GM21737 (cell line): ENCODE measurements at regions not wholly inside any gene's neighbourhood (a gene's known extent, or its start where the extent isn't known, plus 50 kb on each side); places are given as distances from the start of the nearest gene placed in this dataset.

Experiments
- ATAC-seq: cut with Tn5 transposase; IDR thresholded peaks from one replicate; pipeline ENCODE4 v1.9.1; 2021; ENCODE audit warnings: mild to moderate bottlenecking, moderate library complexity; ENCODE audit not compliant: unreplicated experiment

DNA sequence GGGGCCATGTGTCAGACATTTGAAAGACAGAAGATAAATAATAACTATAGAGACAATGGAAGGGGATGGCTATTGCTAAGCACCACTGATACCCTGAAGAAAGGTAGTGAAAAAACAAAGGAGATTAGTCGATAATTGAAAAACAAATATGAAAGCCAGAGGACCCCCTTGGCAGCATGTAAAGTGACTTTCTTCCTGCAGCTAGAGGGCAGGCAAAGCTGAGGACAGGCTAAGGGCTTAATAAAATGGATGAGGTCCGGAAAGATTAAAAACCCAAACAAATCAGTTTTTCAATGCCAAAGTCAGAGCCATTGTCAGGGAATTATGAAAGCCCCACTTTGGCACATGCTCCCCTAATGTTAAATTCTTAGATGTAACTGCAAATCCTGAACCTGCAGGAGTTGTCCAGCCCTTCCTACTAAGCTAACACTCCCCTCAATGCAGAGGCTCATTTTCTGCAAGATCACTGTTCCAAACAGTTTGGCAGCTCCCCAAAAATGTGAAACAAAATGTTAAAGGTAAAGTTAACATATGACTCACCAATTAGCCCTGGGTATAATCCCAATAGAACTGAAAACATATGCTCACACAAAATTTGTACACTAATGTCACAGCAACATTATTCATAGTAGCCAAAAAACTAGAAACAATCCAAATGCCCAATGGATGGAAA lies 1177.9 kb downstream of the GRIK2 start:
- ATAC-seq = no peak

DNA sequence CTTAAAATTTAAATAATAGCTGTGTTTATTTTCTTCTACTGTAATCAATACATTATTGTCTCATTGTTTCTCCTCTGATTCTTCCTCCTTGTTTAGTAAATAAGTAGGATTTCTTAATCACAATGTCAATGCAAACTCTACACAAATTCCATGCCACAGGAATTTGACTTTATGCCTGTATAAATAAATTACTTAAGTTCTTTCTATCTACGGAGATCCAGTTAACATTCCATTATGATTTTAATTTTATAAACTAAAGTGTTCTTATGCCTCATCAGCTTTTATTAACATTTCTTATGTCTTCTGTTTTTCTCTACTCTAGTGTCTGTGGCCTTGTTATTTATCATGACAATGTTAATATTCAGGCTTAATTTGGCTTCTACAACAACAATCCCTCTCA lies 1169.2 kb downstream of the GRIK2 start:
- no peak for ATAC-seq

DNA sequence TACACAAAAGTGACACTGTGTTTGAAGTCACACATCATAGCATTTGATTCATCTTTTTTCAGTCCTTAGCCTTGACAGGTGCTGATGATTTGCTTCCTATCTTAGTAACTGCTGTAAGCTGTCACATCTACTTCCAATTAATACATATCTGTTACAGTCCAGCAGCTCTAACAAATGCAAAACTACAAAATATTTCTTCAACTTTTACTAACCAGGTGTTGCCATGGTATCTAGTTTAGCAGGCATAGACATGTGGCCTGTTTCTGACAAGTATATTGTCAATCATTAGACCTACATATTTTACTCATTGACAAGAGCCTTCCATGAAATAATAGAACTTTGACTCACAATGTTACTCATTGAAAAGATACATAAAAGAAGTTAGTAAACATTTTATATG lies 1159.7 kb downstream of the GRIK2 start:
- ATAC-seq = no peak

DNA sequence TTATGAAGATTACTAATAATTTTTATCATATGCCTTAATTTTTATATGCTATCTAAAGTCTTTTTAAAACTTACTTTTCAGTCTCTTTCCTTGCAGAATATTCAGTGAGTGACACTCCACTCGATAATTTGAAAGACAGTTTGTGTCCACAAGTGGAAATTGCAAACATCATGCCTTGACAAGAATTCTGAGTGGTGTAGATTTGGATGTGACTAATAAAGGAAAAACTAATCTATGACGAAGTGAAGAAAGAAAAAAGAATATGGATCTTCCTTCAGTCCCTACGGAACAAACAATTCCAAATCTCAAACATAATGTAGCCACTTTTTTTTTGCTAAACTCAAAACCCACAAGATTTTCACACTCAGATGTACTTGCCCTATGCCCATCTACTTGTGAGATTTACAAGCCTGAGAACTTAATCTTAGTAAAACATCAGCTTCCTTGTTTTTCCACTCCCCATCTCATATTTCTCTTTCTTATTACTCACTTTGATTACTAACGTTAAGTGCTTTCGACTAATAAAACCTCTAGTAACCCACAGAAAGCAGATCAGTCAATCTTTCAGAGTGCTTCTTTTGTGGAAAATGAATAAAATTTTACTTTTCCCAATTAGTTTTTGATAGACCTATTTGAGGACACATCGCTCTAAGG lies 1155.8 kb downstream of the GRIK2 start:
- no peak for ATAC-seq

DNA sequence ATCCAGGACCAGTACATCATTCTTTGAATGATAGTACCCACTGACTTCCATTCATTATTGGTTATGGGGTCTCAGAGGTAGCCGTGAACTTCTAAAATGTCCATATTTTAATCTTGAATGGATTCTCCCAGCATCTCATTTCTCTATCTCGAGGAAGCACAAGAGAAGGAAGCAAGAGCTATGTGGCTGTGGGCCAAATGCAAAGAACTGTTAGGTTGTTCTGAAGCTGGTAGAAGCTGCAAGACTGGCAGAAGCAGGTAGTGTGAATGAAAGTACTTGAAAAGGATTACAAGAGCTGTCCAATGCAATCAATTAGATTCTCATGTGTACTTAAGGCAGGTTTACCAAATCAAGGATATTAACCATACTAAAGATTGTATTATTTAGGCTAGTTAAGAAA lies 1131.8 kb downstream of the GRIK2 start:
- no peak for ATAC-seq

DNA sequence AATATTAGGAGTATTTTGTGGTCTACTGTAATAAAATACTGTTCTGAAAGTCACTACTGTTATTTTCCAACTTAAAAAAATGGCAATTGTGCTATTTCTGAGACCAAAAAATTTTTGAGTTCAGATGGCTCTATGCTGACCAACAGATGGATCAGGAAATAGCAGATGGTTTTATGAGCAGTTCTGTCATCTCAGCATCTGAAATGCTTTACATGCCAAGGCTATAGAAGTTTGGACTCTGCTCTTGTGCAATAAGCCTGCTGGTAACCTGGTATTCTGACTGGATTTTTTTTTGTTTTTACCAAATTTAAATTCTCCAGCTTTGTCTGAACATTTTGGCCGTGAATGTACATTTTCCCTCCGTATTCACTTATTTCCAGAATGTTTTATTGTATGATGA lies 1127.5 kb downstream of the GRIK2 start:
- ATAC-seq = no peak

DNA sequence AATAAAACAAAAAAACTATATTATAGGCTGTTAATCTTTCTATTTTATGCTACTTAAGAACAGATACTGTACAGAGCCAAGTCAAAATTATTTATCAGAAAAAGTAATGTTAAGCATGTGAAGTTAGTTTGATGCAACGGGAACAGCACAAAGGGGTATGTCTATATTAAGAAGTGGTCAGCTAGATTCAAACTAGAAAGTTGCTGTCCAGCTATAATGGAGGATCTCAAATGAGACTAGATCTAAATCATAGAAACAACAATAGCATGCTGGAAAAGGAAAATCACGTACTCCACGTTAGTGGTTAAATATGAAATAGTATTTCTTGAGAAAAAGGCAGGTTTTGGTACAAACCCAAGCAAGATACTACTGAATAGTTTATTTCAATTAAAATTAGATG lies 1124.0 kb downstream of the GRIK2 start:
- ATAC-seq = no peak

DNA sequence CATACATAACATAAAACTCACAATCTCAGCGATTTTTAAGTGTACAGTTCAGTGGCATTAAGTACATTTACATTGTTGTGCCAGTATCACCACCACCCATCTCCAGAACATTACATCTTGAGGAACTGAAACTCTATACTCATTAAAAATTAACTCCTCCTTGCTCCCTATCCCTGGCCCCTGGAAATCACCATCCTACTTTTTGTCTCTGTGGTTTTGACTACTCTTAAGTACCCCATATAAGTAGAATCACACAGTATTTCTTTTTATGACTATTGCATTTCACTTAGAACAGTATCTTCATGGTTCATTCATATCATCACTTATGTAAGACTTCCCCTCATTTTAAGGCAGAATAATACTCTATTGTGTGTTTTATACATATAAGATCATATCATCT lies 1108.1 kb downstream of the GRIK2 start:
- no peak for ATAC-seq

DNA sequence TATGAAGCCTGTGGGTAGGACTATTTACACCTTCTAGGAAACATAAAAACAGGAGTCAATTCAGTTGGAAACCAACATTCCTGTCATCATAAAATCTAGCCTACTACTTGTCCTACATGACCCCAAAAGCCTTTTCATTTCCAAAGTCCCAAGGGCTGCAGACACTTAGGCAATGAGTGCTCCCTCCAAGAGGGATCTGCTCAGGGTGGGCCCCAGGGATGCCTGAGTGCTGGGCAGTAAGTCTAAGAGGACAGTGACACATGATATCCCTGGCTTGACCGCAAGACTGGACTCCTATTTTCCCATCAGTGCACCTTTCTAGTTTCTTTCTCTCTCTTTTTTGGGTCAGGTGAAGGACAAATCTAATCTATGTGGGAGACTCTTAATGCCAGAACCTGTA lies 1101.3 kb downstream of the GRIK2 start:
- no peak for ATAC-seq

DNA sequence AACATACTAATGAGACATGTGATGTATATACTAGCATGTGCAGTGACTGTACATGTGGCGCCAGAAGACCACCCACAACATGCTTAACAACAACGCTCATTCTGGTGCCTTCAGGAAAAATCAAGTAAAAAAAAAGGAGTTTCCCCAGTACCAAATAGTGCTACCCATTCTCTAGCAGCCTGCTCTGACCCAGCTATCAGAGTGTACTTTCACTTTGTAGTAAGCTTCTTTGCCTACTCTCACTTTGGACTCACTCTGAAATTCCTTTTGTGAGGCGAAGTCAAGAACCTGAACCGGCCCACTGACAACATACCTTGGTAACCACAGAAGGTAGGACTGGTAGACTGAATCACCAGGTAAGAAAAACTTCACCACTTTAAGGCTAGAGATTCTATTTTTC lies 1100.0 kb downstream of the GRIK2 start:
- no peak for ATAC-seq

DNA sequence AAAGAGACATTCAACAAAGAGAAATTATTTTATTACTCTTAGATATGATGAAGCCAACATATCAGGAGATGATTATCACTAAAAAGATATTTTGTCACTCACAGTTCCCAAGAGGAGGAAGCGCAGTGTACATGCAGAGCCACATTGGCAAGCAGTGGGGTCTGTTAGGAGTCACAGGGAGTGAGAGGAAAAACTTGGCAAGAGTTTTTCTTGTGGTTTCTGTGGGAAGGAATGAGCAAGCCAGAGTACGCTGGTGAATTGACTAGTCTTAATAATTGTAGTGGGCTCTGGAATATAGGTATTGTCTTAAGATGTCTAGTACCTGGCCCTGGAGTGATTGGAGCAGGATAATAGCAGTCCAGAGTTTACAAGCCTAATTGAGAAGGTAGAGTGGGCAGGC lies 1095.2 kb downstream of the GRIK2 start:
- ATAC-seq = no peak

DNA sequence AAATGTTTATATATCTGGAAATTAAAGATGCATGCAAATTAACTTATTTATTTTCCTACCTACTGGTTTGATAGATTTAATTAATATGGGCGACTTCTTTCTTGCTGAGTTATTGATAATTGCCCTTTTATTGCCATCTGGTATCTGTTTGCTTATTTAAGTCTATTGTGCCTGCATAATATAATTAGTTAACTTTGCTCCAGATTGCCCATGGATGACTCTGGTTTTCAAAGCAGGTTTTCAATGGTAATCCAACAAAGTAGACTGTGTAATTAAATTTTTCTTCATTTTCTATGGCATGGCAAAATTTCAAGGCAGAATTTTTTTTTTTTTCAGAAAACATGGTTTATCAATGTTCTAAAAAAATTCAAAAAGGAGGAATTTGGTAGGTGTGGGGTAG lies 1092.0 kb downstream of the GRIK2 start:
- ATAC-seq = no peak

DNA sequence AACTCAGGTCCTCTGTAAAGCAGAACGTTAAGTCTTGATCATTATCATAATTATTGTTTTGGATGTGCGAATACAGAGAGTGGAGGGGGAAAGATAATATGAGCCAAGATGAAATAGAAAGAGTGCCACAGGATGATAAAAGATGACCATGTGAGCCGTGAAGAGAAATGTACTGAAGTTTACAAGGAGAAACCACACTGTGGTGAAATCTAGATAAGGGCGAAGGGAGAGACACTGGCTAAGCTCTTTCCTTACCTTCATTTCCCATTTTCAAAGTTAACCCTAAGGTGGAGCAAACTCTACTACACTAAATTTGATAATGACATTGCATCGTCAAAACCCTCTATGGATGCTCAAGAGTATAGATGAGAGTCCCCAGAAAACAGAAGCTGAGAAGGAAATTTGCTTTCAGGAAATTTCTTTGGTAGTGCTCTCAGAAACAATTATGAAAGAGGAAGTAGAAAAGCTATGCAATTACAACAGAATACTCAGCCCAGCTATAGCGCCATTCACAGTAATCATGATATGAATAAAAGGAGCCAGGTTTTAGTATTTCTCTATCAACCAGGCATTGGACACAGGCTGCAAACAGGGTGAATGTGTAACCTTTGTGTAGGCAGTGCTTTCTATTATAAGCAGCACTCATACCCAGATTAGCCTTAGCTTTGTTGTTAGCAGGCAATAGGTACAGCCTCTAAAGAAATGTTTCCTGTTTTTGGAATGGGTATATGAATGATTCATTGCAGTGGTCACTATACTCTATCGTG lies 1080.7 kb downstream of the GRIK2 start:
- no peak for ATAC-seq

DNA sequence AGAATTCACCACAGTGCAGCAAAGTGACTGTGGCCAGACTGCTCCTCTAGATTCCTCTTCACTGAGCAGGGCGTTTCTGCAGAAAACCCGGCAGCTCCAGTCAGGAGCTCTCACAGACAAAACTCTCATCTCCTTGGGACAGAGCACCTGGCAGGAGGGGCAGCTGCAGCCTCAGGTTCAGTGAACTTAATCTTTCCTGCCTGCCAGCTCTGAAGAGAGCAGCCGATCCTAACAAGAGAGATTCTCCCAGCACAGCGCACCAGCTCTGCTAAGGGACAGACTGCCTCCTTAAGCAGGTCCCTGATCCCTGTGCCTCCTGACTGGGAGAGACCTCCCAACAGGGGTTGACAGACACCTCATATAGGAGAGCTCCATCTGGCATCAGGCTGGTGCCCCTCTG lies 1065.5 kb downstream of the GRIK2 start:
- no peak for ATAC-seq

DNA sequence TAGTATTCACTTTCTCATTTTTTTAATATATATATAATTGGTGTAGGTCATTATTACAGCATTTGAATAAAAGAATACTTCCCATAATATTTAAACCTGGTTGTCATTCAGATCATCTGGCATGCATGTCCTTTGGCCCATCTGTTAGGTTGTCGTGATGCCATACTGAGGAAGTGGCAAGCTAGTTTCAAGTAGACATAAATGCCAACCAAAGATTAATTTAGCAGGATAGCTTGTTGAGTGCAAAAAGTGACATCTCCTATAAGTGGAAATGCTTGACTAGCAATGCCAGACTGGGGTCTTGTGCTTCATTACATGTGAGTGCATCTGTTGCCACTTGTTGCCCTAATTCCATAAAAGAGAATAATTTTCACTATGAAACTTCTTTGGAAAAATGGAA lies 1044.7 kb downstream of the GRIK2 start:
- no peak for ATAC-seq

DNA sequence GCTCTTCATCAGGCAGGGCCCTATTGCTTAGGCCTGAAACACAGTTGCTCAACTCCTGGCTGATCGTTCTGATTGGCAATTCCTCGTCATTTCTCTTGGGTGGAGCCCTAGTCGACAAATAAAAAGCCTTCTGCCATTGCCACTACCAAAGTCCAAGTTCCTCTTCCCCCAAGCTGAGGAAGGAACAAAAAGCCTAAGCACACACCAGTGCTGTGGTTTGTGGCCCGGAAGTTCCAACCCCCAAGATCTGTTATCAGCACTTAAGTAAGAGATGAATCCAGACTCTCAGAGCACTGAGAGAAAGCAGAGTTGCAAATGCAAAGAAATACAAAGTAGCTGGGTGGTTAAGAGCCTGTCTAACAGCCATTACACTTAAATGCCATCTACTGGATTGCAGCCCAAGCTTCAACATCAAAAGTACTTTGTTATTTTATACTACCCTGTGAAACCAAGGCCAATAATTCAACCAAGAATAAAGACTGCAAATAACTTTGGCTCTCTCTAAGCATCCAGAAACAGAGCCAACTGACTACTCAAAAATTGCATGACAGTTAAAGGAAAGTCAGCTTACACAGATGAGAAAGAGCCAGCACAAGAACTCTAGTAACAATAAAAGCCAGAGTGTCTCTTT lies 1024.0 kb downstream of the GRIK2 start:
- no peak for ATAC-seq

DNA sequence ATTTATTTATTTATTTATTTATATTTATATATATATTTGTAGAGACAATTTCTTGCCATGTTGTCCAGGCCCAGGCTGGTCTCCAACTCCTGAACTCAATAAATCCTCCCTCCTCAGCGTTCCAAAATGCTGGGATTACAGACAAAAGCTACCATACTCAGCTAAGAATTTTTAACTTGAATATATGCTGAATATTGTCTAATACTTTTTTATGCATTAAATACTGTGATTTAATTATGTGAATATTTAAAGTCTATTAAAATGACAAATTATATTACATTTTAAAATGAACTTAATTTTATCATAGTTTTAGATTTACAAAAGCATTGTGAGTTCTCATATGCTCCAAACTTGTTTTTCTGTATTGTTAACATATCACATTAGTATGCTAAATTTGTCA lies 1022.4 kb downstream of the GRIK2 start:
- ATAC-seq = no peak

DNA sequence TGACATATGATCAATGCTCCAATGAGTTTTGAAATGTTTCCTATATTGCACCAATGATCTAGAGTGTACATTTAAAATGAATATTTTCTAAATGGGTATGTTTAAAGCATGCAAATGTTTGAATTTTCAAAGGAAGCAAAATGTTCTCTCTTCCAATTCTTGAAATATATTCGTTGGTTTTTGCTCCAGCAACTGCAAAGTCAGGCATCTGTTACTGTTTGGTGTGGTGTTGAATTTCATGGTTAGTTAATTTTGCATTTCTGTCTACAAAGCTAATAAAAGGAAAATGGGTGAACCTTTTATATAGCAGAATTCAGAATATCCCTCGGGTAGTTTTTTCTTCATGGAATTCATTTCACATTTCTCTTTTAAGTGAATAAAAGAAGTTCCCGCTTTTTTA lies 1018.3 kb downstream of the GRIK2 start:
- no peak for ATAC-seq

DNA sequence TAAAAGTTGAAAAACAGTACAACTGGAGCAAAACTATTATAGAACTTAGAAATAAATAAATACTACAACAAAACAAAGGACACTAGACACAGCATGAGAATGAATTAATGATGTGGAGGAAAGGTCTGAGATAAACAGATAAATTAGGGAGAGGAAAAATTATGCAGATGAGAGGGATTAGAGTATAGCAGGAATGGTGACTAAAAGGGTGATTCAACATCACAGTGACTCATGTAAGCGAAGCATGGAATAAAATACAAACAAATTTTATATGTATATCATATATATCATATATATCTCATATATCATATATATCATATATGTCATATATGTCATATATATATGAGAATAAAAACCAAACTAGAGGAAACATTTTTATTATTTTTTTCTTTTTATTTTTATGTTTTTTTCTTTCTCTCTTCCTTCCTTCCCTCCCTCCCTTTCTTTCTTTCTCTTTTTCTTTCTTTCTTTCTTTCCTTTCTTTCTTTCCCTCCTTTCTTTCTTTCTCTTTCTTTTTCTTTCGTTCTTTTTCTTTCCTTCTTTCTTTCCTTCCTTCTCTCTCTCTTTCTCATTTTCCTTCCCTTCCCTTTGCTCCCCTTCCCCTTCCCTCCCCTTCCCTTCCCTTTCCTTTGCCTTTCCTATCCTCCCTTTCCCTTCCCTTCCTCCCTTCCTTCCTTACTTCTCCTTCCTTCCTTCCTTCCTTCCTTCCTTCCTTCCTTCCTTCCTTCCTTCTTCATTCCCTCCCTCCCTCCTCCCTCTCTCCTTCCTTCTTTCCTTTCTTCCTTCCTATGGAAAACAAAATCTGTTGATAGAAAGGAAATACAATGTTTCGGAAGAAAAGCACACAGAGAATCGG lies 1014.6 kb downstream of the GRIK2 start:
- no peak for ATAC-seq

DNA sequence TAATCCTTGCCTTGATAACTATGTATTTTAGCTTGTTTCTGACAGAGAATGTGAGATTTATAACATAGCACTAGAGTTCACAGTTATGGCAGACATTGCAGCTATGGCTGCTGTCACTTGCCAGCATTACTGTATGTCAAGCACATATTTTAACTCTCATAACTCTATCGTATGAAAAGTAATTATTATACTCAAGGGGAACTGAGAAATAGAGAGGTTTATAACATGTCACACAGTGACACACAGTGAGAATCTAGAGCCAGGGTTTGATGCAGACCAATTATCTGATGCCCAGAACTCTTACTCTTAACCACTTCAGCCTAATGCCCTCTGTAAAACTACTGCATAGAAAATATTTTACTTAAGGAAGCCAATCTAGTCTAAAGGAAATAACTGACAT lies 1012.4 kb downstream of the GRIK2 start:
- no peak for ATAC-seq
